OCI-LY7 (cell line): ENCODE measurements at regions not wholly inside any gene's neighbourhood (a gene's known extent, or its start where the extent isn't known, plus 50 kb on each side); places are given as distances from the start of the nearest gene placed in this dataset.

Source experiments
- CTCF ChIP-seq: fragments of 200-600 bp; sonication (generic); conservative IDR thresholded peaks from 2 replicates; pipeline ENCODE4 v1.5.1; 2014; ENCODE audit warnings: mild to moderate bottlenecking, antibody characterized with exemption, low read length, moderate library complexity, mixed read lengths
- EZH2phosphoT487 ChIP-seq: fragments of 200-600 bp; sonication (generic); IDR thresholded peaks from 2 replicates; pipeline ENCODE4 v1.6.1; 2018; ENCODE audit warnings: low read depth, borderline replicate concordance, mild to moderate bottlenecking, mixed run types, antibody characterized with exemption, low read length, moderate library complexity, mixed read lengths

DNA sequence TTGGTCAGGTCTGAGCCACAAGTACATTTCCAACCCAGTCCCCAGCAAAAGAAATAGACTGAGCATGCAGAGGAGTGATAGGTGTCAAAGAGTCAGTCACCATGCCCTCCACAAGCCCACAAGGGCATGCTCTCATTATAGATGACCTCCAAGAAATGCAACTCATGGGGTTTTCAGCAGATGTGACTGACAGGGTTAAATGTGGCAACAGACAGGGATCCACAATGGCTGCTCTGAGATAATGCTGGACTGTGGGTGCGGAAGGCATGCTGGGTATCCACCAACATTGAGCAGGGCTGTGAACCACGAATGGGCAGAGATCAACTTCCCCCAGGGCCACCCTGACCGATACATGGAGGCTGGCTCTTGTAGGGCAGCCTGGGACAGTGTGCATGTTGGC lies 115.8 kb downstream of the BCOR start:
- TF ChIP-seq CTCF (no peak), EZH2phosphoT487 (no peak)
